ENCODE measurements at regions not wholly inside any gene's neighbourhood (a gene's known extent, or its start where the extent isn't known, plus 50 kb on each side); places are given as distances from the start of the nearest gene placed in this dataset.

GRCh38 chr22:49630448-49630946 is 197.2 kb downstream of the BRD1 start:
- no peak for TF ChIP-seq CTCF (IDR thresholded peaks at IDR 0.05; ENCODE audit: borderline replicate concordance, insufficient read depth, low read depth, low read length)
- no peak overlapping the region for H3K4me3 ChIP-seq (ENCODE audit: low read depth, low read length)

- no peak overlapping the region for H3K4me3 ChIP-seq (ENCODE audit: low read depth, low read length)
- TF ChIP-seq CTCF (IDR thresholded peaks at IDR 0.05; ENCODE audit: borderline replicate concordance, insufficient read depth, low read depth, low read length) = no peak
Measured at GRCh38 chr22:49629586-49630447, 197.9 kb downstream of the BRD1 start.

GRCh38 chr22:49629261-49629570 is 198.5 kb downstream of the BRD1 start:
- TF ChIP-seq CTCF (IDR thresholded peaks at IDR 0.05; ENCODE audit: borderline replicate concordance, insufficient read depth, low read depth, low read length) = no peak
- no peak overlapping the region for H3K4me3 ChIP-seq (ENCODE audit: low read depth, low read length)

GRCh38 chr22:49628391-49629260 is 199.0 kb downstream of the BRD1 start:
- no peak overlapping the region for H3K4me3 ChIP-seq (ENCODE audit: low read depth, low read length)
- no peak for TF ChIP-seq CTCF (IDR thresholded peaks at IDR 0.05; ENCODE audit: borderline replicate concordance, insufficient read depth, low read depth, low read length)

GRCh38 chr22:49627217-49628181 is 200.2 kb downstream of the BRD1 start:
- no peak for TF ChIP-seq CTCF (IDR thresholded peaks at IDR 0.05; ENCODE audit: borderline replicate concordance, insufficient read depth, low read depth, low read length)
- no peak overlapping the region for H3K4me3 ChIP-seq (ENCODE audit: low read depth, low read length)

- no peak overlapping the region for H3K4me3 ChIP-seq (ENCODE audit: low read depth, low read length)
- no peak for TF ChIP-seq CTCF (IDR thresholded peaks at IDR 0.05; ENCODE audit: borderline replicate concordance, insufficient read depth, low read depth, low read length)
Measured at GRCh38 chr22:49626361-49627216, 201.1 kb downstream of the BRD1 start.
